Uterus (tissue), 3 donors: ENCODE measurements at regions not wholly inside any gene's neighbourhood (a gene's known extent, or its start where the extent isn't known, plus 50 kb on each side); places are given as distances from the start of the nearest gene placed in this dataset.

Source experiments
- DNase-seq, 2 donors: peaks; one replicate each; pipeline ENCODE4 v3.0.0-alpha.2; 2019 to 2020
- H3K27ac ChIP-seq, 2 donors: fragments of 200-600 bp; sonication (generic); 1 replicate in 1 of 2; 2 replicates in 1 of 2; pipeline ENCODE4 v1.5.1; 2016 to 2018
- H3K27me3 ChIP-seq, 2 donors: fragments of 200-600 bp; sonication (generic); one replicate each; pipeline ENCODE4 v1.5.1; 2018 to 2019; ENCODE audit warnings: control low read depth in 1 of 2
- H3K36me3 ChIP-seq, 2 donors: fragments of 200-600 bp; sonication (generic); one replicate each; pipeline ENCODE4 v1.5.1; 2019; ENCODE audit warnings: control low read depth in 1 of 2
- H3K4me1 ChIP-seq, 2 donors: fragments of 200-600 bp; sonication (generic); one replicate each; pipeline ENCODE4 v1.5.1; 2018 to 2019; ENCODE audit warnings: control low read depth in 1 of 2
- H3K4me3 ChIP-seq, 2 donors: fragments of 200-600 bp; sonication (generic); 1 replicate in 1 of 2; 2 replicates in 1 of 2; pipeline ENCODE4 v1.5.1; 2018 to 2019; ENCODE audit warnings: mild to moderate bottlenecking in 1 of 2
- H3K9me3 ChIP-seq, 2 donors: fragments of 200-600 bp; sonication (generic); one replicate each; pipeline ENCODE4 v1.5.1; 2019; ENCODE audit warnings: control low read depth in 1 of 2
- CTCF ChIP-seq, 4 experiments: fragments of 200-600 bp in 2 of 4; fragments of 450-650 bp in 2 of 4; sonication (generic) in 2 of 4; IDR thresholded peaks; one replicate each; pipeline ENCODE4 v1.5.1; 2016 to 2019; ENCODE audit warnings: antibody characterized with exemption in 4 of 4, mild to moderate bottlenecking in 2 of 4, moderate library complexity in 1 of 4
- POLR2A ChIP-seq, 2 donors: fragments of 450-650 bp; IDR thresholded peaks; one replicate each; pipeline ENCODE4 v1.6.1; 2016; ENCODE audit warnings: antibody characterized with exemption in 2 of 2, mild to moderate bottlenecking in 1 of 2, moderate library complexity in 1 of 2
- intact Hi-C: fragments of 100-400 bp; cut with DNase I; formaldehyde crosslinking; loops from one replicate; pipeline ENCODE4 v1.15.1; 2023; ENCODE audit warnings: low total_unique reads
- donor health status: DM: yes; HTN: yes; CAD: no.

GRCh38 chr12:127463237-127463636 lies 803.7 kb upstream of the TMEM132C start:
- no peak overlapping the region for H3K4me3 ChIP-seq
- no peaks in the 10 kb centered on the region for H3K27me3 ChIP-seq
- TF ChIP-seq CTCF (IDR thresholded peaks at IDR 0.05) (no peak), POLR2A (IDR thresholded peaks at IDR 0.05) (no peak)
- DNase-seq: no peak
- no peaks in the 10 kb centered on the region for H3K36me3 ChIP-seq
- no peaks in the 10 kb centered on the region for H3K9me3 ChIP-seq
- no peak overlapping the region for H3K27ac ChIP-seq
- intact Hi-C loops: no loop called here
- no peaks in the 10 kb centered on the region for H3K4me1 ChIP-seq

GRCh38 chr12:127469331-127469730 lies 797.6 kb upstream of the TMEM132C start:
- no peak for TF ChIP-seq CTCF (IDR thresholded peaks at IDR 0.05)
- no peak for TF ChIP-seq POLR2A (IDR thresholded peaks at IDR 0.05)
- no peaks in the 10 kb centered on the region for H3K9me3 ChIP-seq
- intact Hi-C loops: no loop called here

GRCh38 chr12:127473766-127474165 lies 793.2 kb upstream of the TMEM132C start:
- no peak for DNase-seq
- intact Hi-C loops: no loop called here
- no peaks in the 10 kb centered on the region for H3K9me3 ChIP-seq
- H3K4me1 ChIP-seq: no peaks in the 10 kb centered on the region
- H3K27me3 ChIP-seq: no peaks in the 10 kb centered on the region
- no peak overlapping the region for H3K27ac ChIP-seq
- H3K36me3 ChIP-seq: no peaks in the 10 kb centered on the region
- TF ChIP-seq CTCF (IDR thresholded peaks at IDR 0.05) (no peak), POLR2A (IDR thresholded peaks at IDR 0.05) (no peak)
- H3K4me3 ChIP-seq: no peak overlapping the region

More at GRCh38 chr12:127469331-127469730, 797.6 kb upstream of the TMEM132C start:
- Histone ChIP-seq H3K27ac (no peak overlapping the region), H3K27me3 (no peaks in the 10 kb centered on the region), H3K4me3 (no peak overlapping the region), H3K36me3 (no peaks in the 10 kb centered on the region), H3K4me1 (no peaks in the 10 kb centered on the region)
- DNase-seq: no peak

- no peaks in the 10 kb centered on the region for H3K27me3 ChIP-seq
- no peak overlapping the region for H3K4me3 ChIP-seq
- intact Hi-C loops: no loop called here
- no peaks in the 10 kb centered on the region for H3K9me3 ChIP-seq
- H3K27ac ChIP-seq: no peak overlapping the region
- H3K36me3 ChIP-seq: no peaks in the 10 kb centered on the region
- no peak for DNase-seq
- no peak for TF ChIP-seq CTCF (IDR thresholded peaks at IDR 0.05)
- no peak for TF ChIP-seq POLR2A (IDR thresholded peaks at IDR 0.05)
- no peaks in the 10 kb centered on the region for H3K4me1 ChIP-seq
Measured at GRCh38 chr12:127479256-127479655, 787.7 kb upstream of the TMEM132C start.

GRCh38 chr12:127480775-127481314 lies 786.1 kb upstream of the TMEM132C start:
- H3K9me3 ChIP-seq: no peaks in the 10 kb centered on the region
- H3K4me1 ChIP-seq: no peaks in the 10 kb centered on the region
- H3K27me3 ChIP-seq: no peaks in the 10 kb centered on the region
- H3K4me3 ChIP-seq: no peak overlapping the region
- intact Hi-C loops: no loop called here
- no peaks in the 10 kb centered on the region for H3K36me3 ChIP-seq
- TF ChIP-seq CTCF (IDR thresholded peaks at IDR 0.05) (no peak), POLR2A (IDR thresholded peaks at IDR 0.05) (no peak)
- H3K27ac ChIP-seq: no peak overlapping the region
- no peak for DNase-seq
